Left ventricle myocardium inferior (tissue), 1 donor: ENCODE measurements at regions not wholly inside any gene's neighbourhood (a gene's known extent, or its start where the extent isn't known, plus 50 kb on each side); places are given as distances from the start of the nearest gene placed in this dataset.

Experiments used
- DNase-seq: peaks from one replicate; pipeline ENCODE4 v3.0.0-alpha.2; 2020
- H3K27ac ChIP-seq: fragments of 200-600 bp; replicated peaks from 2 replicates; pipeline ENCODE4 v1.8.0; 2021
- H3K27me3 ChIP-seq: fragments of 200-600 bp; 2 replicates; pipeline ENCODE4 v1.8.0; 2021; ENCODE audit warnings: low read depth
- H3K36me3 ChIP-seq: fragments of 200-600 bp; 2 replicates; pipeline ENCODE4 v1.8.0; 2021
- H3K4me1 ChIP-seq: fragments of 200-600 bp; 2 replicates; pipeline ENCODE4 v1.8.0; 2021
- H3K4me3 ChIP-seq: fragments of 200-600 bp; 2 replicates; pipeline ENCODE4 v1.8.0; 2021; ENCODE audit warnings: mild to moderate bottlenecking, moderate library complexity
- H3K9me3 ChIP-seq: fragments of 200-600 bp; replicated peaks from 2 replicates; pipeline ENCODE4 v1.8.0; 2021
- CTCF ChIP-seq: fragments of 200-600 bp; IDR thresholded peaks from 2 replicates; pipeline ENCODE4 v1.8.0; 2021; ENCODE audit warnings: antibody characterized with exemption, mild to moderate bottlenecking, borderline replicate concordance
- intact Hi-C: fragments of 100-400 bp; cut with micrococcal nuclease; formaldehyde crosslinking; loops from one replicate; pipeline ENCODE4 v1.11.0; 2022
- donor health status: DM: no; HTN: yes; CAD: no; lungs with severe emphysema.

- no peak for DNase-seq
- H3K9me3 ChIP-seq = no peaks in the 10 kb centered on the region
- no peak overlapping the region for H3K27ac ChIP-seq
- no peak for TF ChIP-seq CTCF
- no peak overlapping the region for H3K4me3 ChIP-seq
- H3K27me3 ChIP-seq = no peaks in the 10 kb centered on the region
- H3K36me3 ChIP-seq = no peaks in the 10 kb centered on the region
- peaks cover 27% of the 10 kb centered on the region for H3K4me1 ChIP-seq
- intact Hi-C loops = no loop called here
Observed at GRCh38 chr14:89534902-89535685, 118.1 kb upstream of the FOXN3 start.

GRCh38 chr14:89533766-89534165 lies 116.7 kb upstream of the FOXN3 start:
- H3K4me1 ChIP-seq = peaks cover 27% of the 10 kb centered on the region
- TF ChIP-seq CTCF = no peak
- H3K27ac ChIP-seq = no peak overlapping the region
- H3K36me3 ChIP-seq = no peaks in the 10 kb centered on the region
- intact Hi-C loops = no loop called here
- H3K27me3 ChIP-seq = no peaks in the 10 kb centered on the region
- H3K4me3 ChIP-seq = no peak overlapping the region
- H3K9me3 ChIP-seq = no peaks in the 10 kb centered on the region
- no peak for DNase-seq

GRCh38 chr14:89533136-89533535 lies 116.1 kb upstream of the FOXN3 start:
- Histone ChIP-seq H3K27me3 (no peaks in the 10 kb centered on the region), H3K4me3 (no peak overlapping the region), H3K36me3 (no peaks in the 10 kb centered on the region), H3K4me1 (peaks cover 27% of the 10 kb centered on the region), H3K27ac (no peak overlapping the region), H3K9me3 (peaks cover under 1% of the 10 kb centered on the region)
- intact Hi-C loops = no loop called here
- no peak for TF ChIP-seq CTCF
- no peak for DNase-seq

- H3K4me3 ChIP-seq = no peak overlapping the region
- no peak for DNase-seq
- intact Hi-C loops = no loop called here
- no peak for TF ChIP-seq CTCF
- peaks cover 27% of the 10 kb centered on the region for H3K4me1 ChIP-seq
- H3K9me3 ChIP-seq = peaks cover 14% of the 10 kb centered on the region
- no peaks in the 10 kb centered on the region for H3K36me3 ChIP-seq
- no peaks in the 10 kb centered on the region for H3K27me3 ChIP-seq
- H3K27ac ChIP-seq = no peak overlapping the region
Observed at GRCh38 chr14:89531661-89532335, 114.8 kb upstream of the FOXN3 start.

GRCh38 chr14:89524990-89525667 lies 108.1 kb upstream of the FOXN3 start:
- DNase-seq = no peak
- H3K27ac ChIP-seq = no peak overlapping the region
- no peaks in the 10 kb centered on the region for H3K36me3 ChIP-seq
- no peak overlapping the region for H3K4me3 ChIP-seq
- H3K27me3 ChIP-seq = no peaks in the 10 kb centered on the region
- intact Hi-C loops = no loop called here
- H3K9me3 ChIP-seq = peaks cover 40% of the 10 kb centered on the region
- no peak for TF ChIP-seq CTCF
- no peaks in the 10 kb centered on the region for H3K4me1 ChIP-seq
